H1 (cell line): ENCODE measurements at regions not wholly inside any gene's neighbourhood (a gene's known extent, or its start where the extent isn't known, plus 50 kb on each side); places are given as distances from the start of the nearest gene placed in this dataset.

Experiments
- CBX8 ChIP-seq: fragments of 300-800, 300-1000 bp; sonication (generic); IDR thresholded peaks from 2 replicates; pipeline ENCODE4 v1.7.1; 2016; ENCODE audit warnings: low read depth, low read length, borderline replicate concordance
- CTCF ChIP-seq, 3 experiments: IDR thresholded peaks; 1 replicate in 2 of 3; 2 replicates in 1 of 3; pipeline versions ENCODE4 v1.5.1 to v1.6.1; 2011; ENCODE audit warnings: low read length in 3 of 3, mild to moderate bottlenecking in 3 of 3, inconsistent platforms in 2 of 3, low read depth in 1 of 3, moderate library complexity in 1 of 3; ENCODE audit not compliant: insufficient read depth in 1 of 3; ENCODE audit errors: control extremely low read depth in 1 of 3
- EP300 ChIP-seq, 2 experiments: IDR thresholded peaks; 1 replicate in 1 of 2; 2 replicates in 1 of 2; pipeline ENCODE4 v1.6.1; 2011 to 2012; ENCODE audit warnings: low read depth in 2 of 2, low read length in 2 of 2, mild to moderate bottlenecking in 2 of 2, borderline replicate concordance in 1 of 2, inconsistent platforms in 1 of 2, moderate library complexity in 1 of 2
- EZH2 ChIP-seq: fragments of 200-600 bp; sonication (generic); IDR thresholded peaks from 2 replicates; pipeline ENCODE4 v1.7.1; 2012; ENCODE audit warnings: low read depth, mild to moderate bottlenecking, moderate library complexity, low read length, inconsistent platforms; ENCODE audit not compliant: severe bottlenecking
- POLR2A ChIP-seq, 2 experiments: IDR thresholded peaks; 1 replicate in 1 of 2; 2 replicates in 1 of 2; pipeline ENCODE4 v1.6.1; 2011; ENCODE audit warnings: low read depth in 2 of 2, low read length in 2 of 2, mild to moderate bottlenecking in 2 of 2; ENCODE audit errors: control extremely low read depth in 1 of 2
- RAD21 ChIP-seq, 2 experiments: IDR thresholded peaks in 1 of 2; conservative IDR thresholded peaks in 1 of 2; 2 replicates each; pipeline ENCODE4 v1.6.1; 2011; ENCODE audit warnings: low read depth in 2 of 2, low read length in 2 of 2, improper control_type of control experiment in 1 of 2, inconsistent platforms in 1 of 2, mild to moderate bottlenecking in 1 of 2, moderate library complexity in 1 of 2
- TF ChIP-seq, protein P1 (sequence below): IDR thresholded peaks from 2 replicates; pipeline ENCODE4 v1.6.1; 2012; ENCODE audit warnings: inconsistent platforms

DNA sequence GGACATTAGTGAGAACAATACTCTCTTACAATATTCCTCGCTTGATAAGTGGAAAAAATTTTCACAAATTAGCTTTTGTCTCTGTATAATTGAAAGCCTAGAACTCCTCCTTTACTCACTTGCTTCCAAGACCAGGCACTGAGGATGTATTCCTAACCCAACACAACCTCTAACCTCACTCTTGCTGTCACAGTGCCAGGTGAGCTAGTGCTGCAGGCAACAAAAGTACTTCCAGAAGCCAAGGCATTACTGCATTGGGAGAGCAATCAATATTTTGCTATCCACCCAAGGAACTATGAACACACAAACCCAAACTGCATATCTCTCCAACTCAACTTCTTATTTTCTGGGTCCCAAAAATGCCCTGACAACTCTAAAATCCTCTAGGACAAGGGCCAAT is 1081.0 kb downstream of the VRK1 start:
- TF ChIP-seq RAD21 (IDR thresholded peaks at IDR 0.05 in 1 of 2, conservative IDR thresholded peaks at IDR 0.05 in 1 of 2; ENCODE audit: low read depth in 2 of 2, low read length in 2 of 2) (no peak), EZH2 (no peak), CBX8 (no peak), CTCF (IDR thresholded peaks at IDR 0.05; ENCODE audit: control extremely low read depth in 1 of 3, insufficient read depth in 1 of 3, low read depth in 1 of 3, low read length in 3 of 3) (no peak), EP300 (IDR thresholded peaks at IDR 0.05; ENCODE audit: borderline replicate concordance in 1 of 2, low read depth in 2 of 2, low read length in 2 of 2) (no peak), POLR2A (IDR thresholded peaks at IDR 0.05; ENCODE audit: control extremely low read depth in 1 of 2, low read depth in 2 of 2, low read length in 2 of 2) (no peak)
- TF ChIP-seq, protein P1, sequence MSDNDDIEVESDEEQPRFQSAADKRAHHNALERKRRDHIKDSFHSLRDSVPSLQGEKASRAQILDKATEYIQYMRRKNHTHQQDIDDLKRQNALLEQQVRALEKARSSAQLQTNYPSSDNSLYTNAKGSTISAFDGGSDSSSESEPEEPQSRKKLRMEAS = no peak
